ENCODE measurements at regions not wholly inside any gene's neighbourhood (a gene's known extent, or its start where the extent isn't known, plus 50 kb on each side); places are given as distances from the start of the nearest gene placed in this dataset.

- TF ChIP-seq, protein P1, sequence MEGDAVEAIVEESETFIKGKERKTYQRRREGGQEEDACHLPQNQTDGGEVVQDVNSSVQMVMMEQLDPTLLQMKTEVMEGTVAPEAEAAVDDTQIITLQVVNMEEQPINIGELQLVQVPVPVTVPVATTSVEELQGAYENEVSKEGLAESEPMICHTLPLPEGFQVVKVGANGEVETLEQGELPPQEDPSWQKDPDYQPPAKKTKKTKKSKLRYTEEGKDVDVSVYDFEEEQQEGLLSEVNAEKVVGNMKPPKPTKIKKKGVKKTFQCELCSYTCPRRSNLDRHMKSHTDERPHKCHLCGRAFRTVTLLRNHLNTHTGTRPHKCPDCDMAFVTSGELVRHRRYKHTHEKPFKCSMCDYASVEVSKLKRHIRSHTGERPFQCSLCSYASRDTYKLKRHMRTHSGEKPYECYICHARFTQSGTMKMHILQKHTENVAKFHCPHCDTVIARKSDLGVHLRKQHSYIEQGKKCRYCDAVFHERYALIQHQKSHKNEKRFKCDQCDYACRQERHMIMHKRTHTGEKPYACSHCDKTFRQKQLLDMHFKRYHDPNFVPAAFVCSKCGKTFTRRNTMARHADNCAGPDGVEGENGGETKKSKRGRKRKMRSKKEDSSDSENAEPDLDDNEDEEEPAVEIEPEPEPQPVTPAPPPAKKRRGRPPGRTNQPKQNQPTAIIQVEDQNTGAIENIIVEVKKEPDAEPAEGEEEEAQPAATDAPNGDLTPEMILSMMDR (IDR thresholded peaks at IDR 0.05; ENCODE audit: insufficient read depth, low read length, poor library complexity, severe bottlenecking) = no peak
- no peak for TF ChIP-seq EZH2phosphoT487 (conservative IDR thresholded peaks at IDR 0.05; ENCODE audit: low read length)
Measured at GRCh38 chr13:64311112-64311511, 2895.5 kb upstream of the PCDH20 start.

Measured in SU-DHL-6 (cell line).